Sigmoid colon (tissue), 6 donors: ENCODE measurements at regions not wholly inside any gene's neighbourhood (a gene's known extent, or its start where the extent isn't known, plus 50 kb on each side); places are given as distances from the start of the nearest gene placed in this dataset.

Experiments used
- DNase-seq: peaks from one replicate; pipeline ENCODE4 v3.0.0-alpha.2; 2019
- H3K27ac ChIP-seq, 4 donors: fragments of 200-600 bp; sonication (generic); one replicate each; pipeline ENCODE4 v1.5.1; 2016 to 2019; ENCODE audit warnings: mild to moderate bottlenecking in 1 of 4
- H3K27me3 ChIP-seq, 3 donors: fragments of 200-600 bp; sonication (generic); one replicate each; pipeline ENCODE4 v1.5.1; 2019; ENCODE audit warnings: mild to moderate bottlenecking in 1 of 3
- H3K36me3 ChIP-seq, 4 donors: fragments of 200-600 bp; sonication (generic); one replicate each; pipeline ENCODE4 v1.5.1; 2016 to 2019
- H3K4me1 ChIP-seq, 4 donors: fragments of 200-600 bp; sonication (generic); one replicate each; pipeline ENCODE4 v1.5.1; 2017 to 2019
- H3K4me3 ChIP-seq, 4 donors: fragments of 200-600 bp; sonication (generic); one replicate each; pipeline ENCODE4 v1.5.1; 2017 to 2019; ENCODE audit warnings: mild to moderate bottlenecking in 2 of 4, moderate library complexity in 1 of 4
- H3K9me3 ChIP-seq, 4 donors: fragments of 200-600 bp in 3 of 4; sonication (generic) in 3 of 4; one replicate each; pipeline versions ENCODE4 v1.5.1 to v1.6.1; 2013 to 2019
- CTCF ChIP-seq, 4 experiments: fragments of 450-650 bp in 3 of 4; fragments of 200-600 bp in 1 of 4; IDR thresholded peaks; one replicate each; pipeline ENCODE4 v1.5.1; 2016 to 2019; ENCODE audit warnings: antibody characterized with exemption in 4 of 4, mild to moderate bottlenecking in 3 of 4, moderate library complexity in 2 of 4
- EP300 ChIP-seq, 4 donors: sonication (generic); formaldehyde crosslinking; IDR thresholded peaks; one replicate each; pipeline ENCODE4 v1.6.1; 2017; ENCODE audit warnings: antibody characterized with exemption in 4 of 4
- POLR2A ChIP-seq, 2 donors: fragments of 450-650 bp; IDR thresholded peaks; one replicate each; pipeline ENCODE4 v1.6.1; 2016; ENCODE audit warnings: antibody characterized with exemption in 2 of 2, mild to moderate bottlenecking in 2 of 2, moderate library complexity in 2 of 2
- POLR2AphosphoS5 ChIP-seq, 4 donors: sonication (generic); formaldehyde crosslinking; IDR thresholded peaks; one replicate each; pipeline ENCODE4 v1.6.1; 2017; ENCODE audit warnings: antibody characterized with exemption in 4 of 4
- WGBS, 2 donors: extraction: QIAGEN DNeasy Blood & Tissue Kit; methylation state at CpG; one replicate each; pipeline ENCODE4 v1.1.7; 2013; 5-methylcytosine and 5-hydroxymethylcytosine counted together
- intact Hi-C: fragments of 100-400 bp; cut with DNase I; formaldehyde crosslinking; loops from one replicate; pipeline ENCODE4 v1.15.1; 2023
- donor health status: healthy with polysubstance abuse.
- donor health status: healthy.

- intact Hi-C loops = no loop called here
- H3K27me3 ChIP-seq = no peaks in the 10 kb centered on the region
- H3K36me3 ChIP-seq = no peaks in the 10 kb centered on the region
- TF ChIP-seq POLR2AphosphoS5 (IDR thresholded peaks at IDR 0.05) = no peak
- TF ChIP-seq CTCF (IDR thresholded peaks at IDR 0.05) = no peak
- TF ChIP-seq EP300 (IDR thresholded peaks at IDR 0.05) = no peak
- no peak for TF ChIP-seq POLR2A (IDR thresholded peaks at IDR 0.05)
- no peak for DNase-seq
- WGBS, 2 donors = 88% methylated on average over 5 of the region's 5 CpGs
- H3K9me3 ChIP-seq = no peaks in the 10 kb centered on the region
- H3K4me1 ChIP-seq = peaks cover 0 to 2% (median under 1%) of the 10 kb centered on the region in 4 donors
- no peak overlapping the region for H3K27ac ChIP-seq
- H3K4me3 ChIP-seq = no peak overlapping the region
Measured at GRCh38 chr5:66242050-66242715, 98.1 kb downstream of the SREK1 start.

- H3K36me3 ChIP-seq = no peaks in the 10 kb centered on the region
- no peaks in the 10 kb centered on the region for H3K9me3 ChIP-seq
- intact Hi-C loops = no loop called here
- TF ChIP-seq EP300 (IDR thresholded peaks at IDR 0.05) = no peak
- no peak for TF ChIP-seq CTCF (IDR thresholded peaks at IDR 0.05)
- no peak for TF ChIP-seq POLR2AphosphoS5 (IDR thresholded peaks at IDR 0.05)
- no peak for TF ChIP-seq POLR2A (IDR thresholded peaks at IDR 0.05)
- H3K27me3 ChIP-seq = no peaks in the 10 kb centered on the region
- WGBS, 2 donors = 59 to 78% methylated on average over 6 of the region's 6 CpGs
- no peak for DNase-seq
- H3K27ac ChIP-seq = no peak overlapping the region
- H3K4me1 ChIP-seq = peaks cover 0 to 12% (median 3%) of the 10 kb centered on the region in 4 donors
- H3K4me3 ChIP-seq = no peak overlapping the region
Measured at GRCh38 chr5:66246608-66247007, 102.5 kb downstream of the SREK1 start.

GRCh38 chr5:66247176-66247960 lies 103.3 kb downstream of the SREK1 start:
- peaks cover 0 to 12% (median 3%) of the 10 kb centered on the region in 4 donors for H3K4me1 ChIP-seq
- DNase-seq = no peak
- intact Hi-C loops = no loop called here
- TF ChIP-seq EP300 (IDR thresholded peaks at IDR 0.05) = no peak
- H3K9me3 ChIP-seq = no peaks in the 10 kb centered on the region
- H3K36me3 ChIP-seq = no peaks in the 10 kb centered on the region
- no peak overlapping the region for H3K4me3 ChIP-seq
- 77 to 81% methylated on average over 4 of the region's 4 CpGs for WGBS, 2 donors
- H3K27me3 ChIP-seq = no peaks in the 10 kb centered on the region
- no peak overlapping the region for H3K27ac ChIP-seq

- Histone ChIP-seq H3K9me3 (no peaks in the 10 kb centered on the region), H3K36me3 (no peaks in the 10 kb centered on the region), H3K4me1 (peaks cover 0 to 12% (median 3%) of the 10 kb centered on the region in 4 donors), H3K4me3 (no peak overlapping the region), H3K27ac (no peak overlapping the region), H3K27me3 (no peaks in the 10 kb centered on the region)
- intact Hi-C loops = no loop called here
- WGBS, 2 donors = 24 to 68% methylated on average over 2 of the region's 2 CpGs
- TF ChIP-seq EP300 (IDR thresholded peaks at IDR 0.05) (no peak), POLR2AphosphoS5 (IDR thresholded peaks at IDR 0.05) (no peak), CTCF (IDR thresholded peaks at IDR 0.05) (no peak), POLR2A (IDR thresholded peaks at IDR 0.05) (no peak)
- no peak for DNase-seq
Measured at GRCh38 chr5:66248874-66249273, 104.8 kb downstream of the SREK1 start.

GRCh38 chr5:66249920-66250319 lies 105.8 kb downstream of the SREK1 start:
- H3K27me3 ChIP-seq = no peaks in the 10 kb centered on the region
- no peak overlapping the region for H3K4me3 ChIP-seq
- 72 to 73% methylated on average over 4 of the region's 4 CpGs for WGBS, 2 donors
- H3K36me3 ChIP-seq = no peaks in the 10 kb centered on the region
- H3K27ac ChIP-seq = no peak overlapping the region
- no peak for DNase-seq
- TF ChIP-seq POLR2A (IDR thresholded peaks at IDR 0.05) = no peak
- no peak for TF ChIP-seq EP300 (IDR thresholded peaks at IDR 0.05)
- TF ChIP-seq CTCF (IDR thresholded peaks at IDR 0.05) = no peak
- TF ChIP-seq POLR2AphosphoS5 (IDR thresholded peaks at IDR 0.05) = no peak
- H3K9me3 ChIP-seq = no peaks in the 10 kb centered on the region
- H3K4me1 ChIP-seq = peaks cover 0 to 12% (median 3%) of the 10 kb centered on the region in 4 donors
- intact Hi-C loops = no loop called here
